OCI-LY1 (cell line): ENCODE measurements at regions not wholly inside any gene's neighbourhood (a gene's known extent, or its start where the extent isn't known, plus 50 kb on each side); places are given as distances from the start of the nearest gene placed in this dataset.

Experiments used
- H2AFZ ChIP-seq: fragments of 200-600 bp; sonication (generic), shearing (Covaris generic); 2 replicates; pipeline ENCODE4 v1.6.0; 2014; ENCODE audit warnings: antibody characterized with exemption, mild to moderate bottlenecking, low read length
- H3F3A ChIP-seq: fragments of 200-600 bp; sonication (generic), shearing (Covaris generic); 2 replicates; pipeline ENCODE4 v1.6.0; 2014; ENCODE audit warnings: mild to moderate bottlenecking, antibody characterized with exemption, low read length, moderate library complexity; ENCODE audit not compliant: insufficient read depth
- H3K27ac ChIP-seq: fragments of 200-600 bp; sonication (generic); 2 replicates; pipeline ENCODE4 v1.5.1; 2014; ENCODE audit warnings: low read length, mixed run types, mild to moderate bottlenecking, low read depth; ENCODE audit not compliant: poor library complexity, severe bottlenecking
- H3K27me3 ChIP-seq: fragments of 200-600 bp; sonication (generic); 2 replicates; pipeline ENCODE4 v1.6.0; 2014; ENCODE audit warnings: antibody characterized with exemption, mild to moderate bottlenecking, low read length, moderate library complexity; ENCODE audit not compliant: insufficient read depth
- H3K36me3 ChIP-seq: fragments of 200-600 bp; sonication (generic); 2 replicates; pipeline ENCODE4 v1.6.1; 2014; ENCODE audit warnings: mild to moderate bottlenecking, antibody characterized with exemption, low read length, moderate library complexity, mixed read lengths; ENCODE audit not compliant: insufficient read depth
- H3K4me1 ChIP-seq: fragments of 200-600 bp; sonication (generic); 2 replicates; pipeline ENCODE4 v1.5.1; 2014; ENCODE audit warnings: mild to moderate bottlenecking, low read length, moderate library complexity; ENCODE audit not compliant: insufficient read depth, severe bottlenecking
- H3K4me2 ChIP-seq: fragments of 200-600 bp; sonication (generic), shearing (Covaris generic); 2 replicates; pipeline ENCODE4 v1.6.1; 2014; ENCODE audit warnings: low read length
- H3K4me3 ChIP-seq: fragments of 200-600 bp; sonication (generic); 2 replicates; pipeline ENCODE4 v1.5.1; 2014; ENCODE audit warnings: low read length, low read depth, mild to moderate bottlenecking, mixed read lengths; ENCODE audit not compliant: poor library complexity, severe bottlenecking
- H3K79me2 ChIP-seq: fragments of 200-600 bp; shearing (Covaris generic); 2 replicates; pipeline ENCODE4 v1.6.1; 2016; ENCODE audit warnings: mixed run types, low read length, mixed read lengths; ENCODE audit not compliant: insufficient read depth
- H3K9ac ChIP-seq: fragments of 200-600 bp; sonication (generic), shearing (Covaris generic); 2 replicates; pipeline ENCODE4 v1.6.1; 2014; ENCODE audit warnings: mild to moderate bottlenecking, low read length, mixed read lengths
- H3K9me2 ChIP-seq: fragments of 200-600 bp; sonication (generic), shearing (Covaris generic); 2 replicates; pipeline ENCODE4 v1.6.1; 2014; ENCODE audit warnings: low read depth, mild to moderate bottlenecking, low read length, mixed read lengths
- H3K9me3 ChIP-seq: fragments of 200-600 bp; shearing (Covaris generic); 2 replicates; pipeline ENCODE4 v1.6.1; 2014; ENCODE audit warnings: low read length, mixed read lengths
- H4K20me1 ChIP-seq: fragments of 200-600 bp; sonication (generic), shearing (Covaris generic); 2 replicates; pipeline ENCODE4 v1.6.0; 2016; ENCODE audit warnings: mild to moderate bottlenecking, low read length; ENCODE audit not compliant: insufficient read depth
- EZH2 ChIP-seq: fragments of 200-600 bp; sonication (generic), shearing (Covaris generic); IDR thresholded peaks from 2 replicates; pipeline ENCODE4 v1.8.0; 2017; ENCODE audit warnings: borderline replicate concordance, mixed run types, mild to moderate bottlenecking, antibody characterized with exemption, low read length, moderate library complexity, mixed read lengths
- TF ChIP-seq, protein P1 (sequence below): fragments of 200-600 bp; sonication (generic), shearing (Covaris generic); IDR thresholded peaks from 2 replicates; pipeline ENCODE4 v1.5.1; 2017; ENCODE audit warnings: mild to moderate bottlenecking, antibody characterized with exemption, low read length, moderate library complexity, mixed read lengths

- Histone ChIP-seq H3K9me3 (no peaks in the 10 kb centered on the region), H3K27ac (peak overlapping the region; percentile 58), H3K27me3 (no peaks in the 10 kb centered on the region), H3K9me2 (no peaks in the 10 kb centered on the region), H2AFZ (peak overlapping the region; percentile 84), H3K4me3 (peak overlapping the region; percentile 37), H3K4me2 (peak overlapping the region; percentile 66), H3K9ac (peak overlapping the region; percentile 37), H3K36me3 (no peaks in the 10 kb centered on the region), H3F3A (no peaks in the 10 kb centered on the region), H3K4me1 (peaks cover 27% of the 10 kb centered on the region), H4K20me1 (no peaks in the 10 kb centered on the region), H3K79me2 (no peaks in the 10 kb centered on the region)
- TF ChIP-seq EZH2: no peak
- TF ChIP-seq, protein P1, sequence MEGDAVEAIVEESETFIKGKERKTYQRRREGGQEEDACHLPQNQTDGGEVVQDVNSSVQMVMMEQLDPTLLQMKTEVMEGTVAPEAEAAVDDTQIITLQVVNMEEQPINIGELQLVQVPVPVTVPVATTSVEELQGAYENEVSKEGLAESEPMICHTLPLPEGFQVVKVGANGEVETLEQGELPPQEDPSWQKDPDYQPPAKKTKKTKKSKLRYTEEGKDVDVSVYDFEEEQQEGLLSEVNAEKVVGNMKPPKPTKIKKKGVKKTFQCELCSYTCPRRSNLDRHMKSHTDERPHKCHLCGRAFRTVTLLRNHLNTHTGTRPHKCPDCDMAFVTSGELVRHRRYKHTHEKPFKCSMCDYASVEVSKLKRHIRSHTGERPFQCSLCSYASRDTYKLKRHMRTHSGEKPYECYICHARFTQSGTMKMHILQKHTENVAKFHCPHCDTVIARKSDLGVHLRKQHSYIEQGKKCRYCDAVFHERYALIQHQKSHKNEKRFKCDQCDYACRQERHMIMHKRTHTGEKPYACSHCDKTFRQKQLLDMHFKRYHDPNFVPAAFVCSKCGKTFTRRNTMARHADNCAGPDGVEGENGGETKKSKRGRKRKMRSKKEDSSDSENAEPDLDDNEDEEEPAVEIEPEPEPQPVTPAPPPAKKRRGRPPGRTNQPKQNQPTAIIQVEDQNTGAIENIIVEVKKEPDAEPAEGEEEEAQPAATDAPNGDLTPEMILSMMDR: no peak
Observed at GRCh38 chr2:12452185-12452584, 264.6 kb upstream of the TRIB2 start.

GRCh38 chr2:12453731-12454130, 263.0 kb upstream of the TRIB2 start:
- H3K27me3 ChIP-seq: no peaks in the 10 kb centered on the region
- H3K27ac ChIP-seq: no peak overlapping the region
- H3K36me3 ChIP-seq: no peaks in the 10 kb centered on the region
- H3K79me2 ChIP-seq: no peaks in the 10 kb centered on the region
- H3K4me1 ChIP-seq: peaks cover 27% of the 10 kb centered on the region
- H3K4me3 ChIP-seq: no peak overlapping the region
- H2AFZ ChIP-seq: no peak overlapping the region
- H4K20me1 ChIP-seq: no peaks in the 10 kb centered on the region
- no peak overlapping the region for H3K4me2 ChIP-seq
- H3K9me3 ChIP-seq: no peaks in the 10 kb centered on the region
- H3F3A ChIP-seq: no peaks in the 10 kb centered on the region
- no peaks in the 10 kb centered on the region for H3K9me2 ChIP-seq
- TF ChIP-seq, protein P1: no peak
- no peak for TF ChIP-seq EZH2
- no peak overlapping the region for H3K9ac ChIP-seq

DNA sequence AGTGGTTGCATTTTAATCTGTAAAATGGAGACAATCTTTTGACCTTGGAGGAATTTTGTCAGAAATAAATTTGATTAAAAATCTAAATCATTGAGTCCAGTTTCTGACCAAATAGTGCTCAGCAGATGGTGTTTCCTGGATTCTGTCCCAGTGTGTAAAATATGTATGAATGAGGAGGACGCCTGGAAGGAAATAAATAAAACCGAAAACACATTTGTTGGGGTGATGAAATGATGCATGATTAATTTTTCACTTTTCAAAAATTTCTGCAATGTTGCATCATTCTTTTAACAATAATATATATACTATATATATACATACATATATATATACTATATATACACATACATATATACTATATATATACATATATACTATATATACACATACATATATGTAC, 261.1 kb upstream of the TRIB2 start:
- no peaks in the 10 kb centered on the region for H3K79me2 ChIP-seq
- H3K27ac ChIP-seq: no peak overlapping the region
- no peak overlapping the region for H3K9ac ChIP-seq
- no peak overlapping the region for H2AFZ ChIP-seq
- no peak overlapping the region for H3K4me2 ChIP-seq
- H3K4me3 ChIP-seq: no peak overlapping the region
- no peaks in the 10 kb centered on the region for H3K27me3 ChIP-seq
- H3K36me3 ChIP-seq: no peaks in the 10 kb centered on the region
- no peaks in the 10 kb centered on the region for H4K20me1 ChIP-seq
- no peaks in the 10 kb centered on the region for H3K9me3 ChIP-seq
- no peaks in the 10 kb centered on the region for H3K9me2 ChIP-seq
- H3K4me1 ChIP-seq: peaks cover 27% of the 10 kb centered on the region
- H3F3A ChIP-seq: no peaks in the 10 kb centered on the region
- TF ChIP-seq, protein P1: no peak
